Colonic mucosa (tissue), 4 donors: ENCODE measurements at regions not wholly inside any gene's neighbourhood (a gene's known extent, or its start where the extent isn't known, plus 50 kb on each side); places are given as distances from the start of the nearest gene placed in this dataset.

ENCODE experiments used
- DNase-seq: peaks from one replicate; pipeline ENCODE4 v3.0.0-alpha.2; 2020
- H3K27ac ChIP-seq: fragments of 200-600 bp; one replicate; pipeline ENCODE4 v1.8.0; 2021
- H3K27me3 ChIP-seq: fragments of 200-600 bp; one replicate; pipeline ENCODE4 v1.8.0; 2021
- H3K36me3 ChIP-seq: fragments of 200-600 bp; one replicate; pipeline ENCODE4 v1.8.0; 2021
- H3K4me1 ChIP-seq: fragments of 200-600 bp; one replicate; pipeline ENCODE4 v1.8.0; 2021; ENCODE audit warnings: mild to moderate bottlenecking
- H3K4me3 ChIP-seq: fragments of 200-600 bp; one replicate; pipeline ENCODE4 v1.8.0; 2021
- H3K9ac ChIP-seq, 2 donors: one replicate each; pipeline ENCODE4 v1.7.0; 2013; ENCODE audit warnings: control low read depth in 2 of 2, low read depth in 2 of 2, low read length in 2 of 2
- H3K9me3 ChIP-seq: fragments of 200-600 bp; one replicate; pipeline ENCODE4 v1.8.0; 2021
- intact Hi-C: fragments of 100-400 bp; cut with DNase I; formaldehyde crosslinking; loops from one replicate; pipeline ENCODE4 v1.14.1; 2022
- TF ChIP-seq, protein P1 (sequence below): fragments of 200-600 bp; IDR thresholded peaks from one replicate; pipeline ENCODE4 v1.8.0; 2022; ENCODE audit warnings: antibody characterized with exemption, mild to moderate bottlenecking
- donor health status: healthy.
- donor health status: DM: no; HTN: no; CAD: no.
- donor health status: DM: no; HTN: no; CAD: no.

GRCh38 chr6:163679012-163679660 lies 264.6 kb downstream of the QKI start:
- Histone ChIP-seq H3K27ac (no peak overlapping the region), H3K4me1 (no peaks in the 10 kb centered on the region), H3K9ac (no peak overlapping the region), H3K36me3 (no peaks in the 10 kb centered on the region), H3K27me3 (no peaks in the 10 kb centered on the region), H3K4me3 (no peak overlapping the region), H3K9me3 (no peaks in the 10 kb centered on the region)
- intact Hi-C loops: no loop called here
- TF ChIP-seq, protein P1, sequence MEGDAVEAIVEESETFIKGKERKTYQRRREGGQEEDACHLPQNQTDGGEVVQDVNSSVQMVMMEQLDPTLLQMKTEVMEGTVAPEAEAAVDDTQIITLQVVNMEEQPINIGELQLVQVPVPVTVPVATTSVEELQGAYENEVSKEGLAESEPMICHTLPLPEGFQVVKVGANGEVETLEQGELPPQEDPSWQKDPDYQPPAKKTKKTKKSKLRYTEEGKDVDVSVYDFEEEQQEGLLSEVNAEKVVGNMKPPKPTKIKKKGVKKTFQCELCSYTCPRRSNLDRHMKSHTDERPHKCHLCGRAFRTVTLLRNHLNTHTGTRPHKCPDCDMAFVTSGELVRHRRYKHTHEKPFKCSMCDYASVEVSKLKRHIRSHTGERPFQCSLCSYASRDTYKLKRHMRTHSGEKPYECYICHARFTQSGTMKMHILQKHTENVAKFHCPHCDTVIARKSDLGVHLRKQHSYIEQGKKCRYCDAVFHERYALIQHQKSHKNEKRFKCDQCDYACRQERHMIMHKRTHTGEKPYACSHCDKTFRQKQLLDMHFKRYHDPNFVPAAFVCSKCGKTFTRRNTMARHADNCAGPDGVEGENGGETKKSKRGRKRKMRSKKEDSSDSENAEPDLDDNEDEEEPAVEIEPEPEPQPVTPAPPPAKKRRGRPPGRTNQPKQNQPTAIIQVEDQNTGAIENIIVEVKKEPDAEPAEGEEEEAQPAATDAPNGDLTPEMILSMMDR: no peak
- DNase-seq: no peak

GRCh38 chr6:163675611-163676010 lies 261.1 kb downstream of the QKI start:
- no peak overlapping the region for H3K4me3 ChIP-seq

GRCh38 chr6:163672710-163673109 lies 258.2 kb downstream of the QKI start:
- Histone ChIP-seq H3K27me3 (no peaks in the 10 kb centered on the region), H3K4me1 (no peaks in the 10 kb centered on the region), H3K27ac (no peak overlapping the region), H3K36me3 (no peaks in the 10 kb centered on the region), H3K9ac (no peak overlapping the region), H3K9me3 (no peaks in the 10 kb centered on the region), H3K4me3 (no peak overlapping the region)
- TF ChIP-seq, protein P1: no peak
- no peak for DNase-seq
- intact Hi-C loops: no loop called here

More at GRCh38 chr6:163675611-163676010, 261.1 kb downstream of the QKI start:
- no peaks in the 10 kb centered on the region for H3K9me3 ChIP-seq
- TF ChIP-seq, protein P1: no peak
- no peaks in the 10 kb centered on the region for H3K36me3 ChIP-seq
- no peak overlapping the region for H3K27ac ChIP-seq
- intact Hi-C loops: no loop called here
- DNase-seq: no peak
- no peak overlapping the region for H3K9ac ChIP-seq
- H3K4me1 ChIP-seq: no peaks in the 10 kb centered on the region
- no peaks in the 10 kb centered on the region for H3K27me3 ChIP-seq

DNA sequence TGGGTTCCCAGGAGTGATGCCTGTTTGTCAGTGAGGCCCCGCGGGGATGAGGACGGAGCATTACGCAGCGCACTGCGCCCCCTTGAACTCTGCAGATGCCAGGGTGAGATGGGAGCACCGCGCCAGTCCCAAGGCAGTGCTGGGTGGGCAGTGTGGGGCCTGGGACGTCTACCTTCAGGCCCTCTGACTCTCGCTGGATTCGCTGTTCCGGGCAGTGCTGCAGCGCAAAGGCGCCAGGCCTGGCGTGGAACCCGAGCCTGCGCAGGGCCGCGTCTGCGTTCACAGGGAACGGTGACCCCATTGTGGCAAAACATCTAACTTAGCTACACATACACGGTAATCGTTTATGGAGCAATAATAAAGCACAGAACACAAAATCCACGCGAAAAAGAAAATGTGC lies 257.3 kb downstream of the QKI start:
- no peaks in the 10 kb centered on the region for H3K36me3 ChIP-seq
- H3K27ac ChIP-seq: no peak overlapping the region
- no peaks in the 10 kb centered on the region for H3K27me3 ChIP-seq
- H3K9me3 ChIP-seq: no peaks in the 10 kb centered on the region
- DNase-seq: no peak
- H3K4me1 ChIP-seq: no peaks in the 10 kb centered on the region
- no peak overlapping the region for H3K4me3 ChIP-seq
- no peak overlapping the region for H3K9ac ChIP-seq
- intact Hi-C loops: no loop called here
- TF ChIP-seq, protein P1: no peak

DNA sequence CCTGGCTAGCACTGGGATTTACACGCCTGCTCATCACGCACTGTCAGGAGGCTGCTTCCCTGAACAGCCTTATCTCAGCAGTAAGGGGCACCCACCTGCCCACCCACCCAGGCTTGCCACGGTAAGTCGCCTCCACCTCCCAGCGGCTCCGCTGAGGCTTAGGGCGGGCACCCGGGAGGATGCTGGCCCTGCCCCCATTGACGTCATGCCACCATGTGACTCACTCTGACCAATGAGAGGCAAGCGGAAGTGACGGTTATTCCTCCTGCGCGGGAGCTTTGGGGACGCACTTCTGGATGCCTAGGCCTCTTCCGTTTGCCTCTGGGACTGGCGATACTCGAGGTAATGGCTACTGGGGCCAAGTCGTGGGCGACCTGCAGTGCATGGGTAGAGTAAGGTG lies 256.8 kb downstream of the QKI start:
- Histone ChIP-seq H3K36me3 (no peaks in the 10 kb centered on the region), H3K27ac (no peak overlapping the region), H3K4me3 (no peak overlapping the region), H3K9me3 (no peaks in the 10 kb centered on the region), H3K4me1 (no peaks in the 10 kb centered on the region), H3K9ac (no peak overlapping the region), H3K27me3 (no peaks in the 10 kb centered on the region)
- TF ChIP-seq, protein P1: no peak
- intact Hi-C loops: no loop called here
- DNase-seq: no peak
